Keratinocyte (primary cell): ENCODE measurements at regions not wholly inside any gene's neighbourhood (a gene's known extent, or its start where the extent isn't known, plus 50 kb on each side); places are given as distances from the start of the nearest gene placed in this dataset.

Source experiments
- DNase-seq: peaks from one replicate; pipeline ENCODE4 v3.0.0-alpha.2; 2011; ENCODE audit warnings: low read depth, missing footprints, low spot score
- FAIRE-seq: peaks from 2 replicates; lab custom pipeline; 2011; peaks lifted over from hg19 to GRCh38; lab: Jason Lieb, UNC
- H2AFZ ChIP-seq: 2 replicates; pipeline ENCODE4 v1.6.0; 2012; ENCODE audit warnings: low read length, control low read depth, inconsistent platforms; ENCODE audit not compliant: control insufficient read depth
- H3K27ac ChIP-seq: 2 replicates; pipeline ENCODE4 v1.5.1; 2011; ENCODE audit warnings: low read length; ENCODE audit not compliant: control insufficient read depth, insufficient read depth
- H3K27me3 ChIP-seq: 3 replicates; pipeline ENCODE4 v1.6.0; 2011; ENCODE audit warnings: low read length; ENCODE audit not compliant: control insufficient read depth, insufficient read depth; ENCODE audit errors: extremely low read depth
- H3K36me3 ChIP-seq, 2 experiments: 2 replicates in 1 of 2; 3 replicates in 1 of 2; pipeline ENCODE4 v1.5.1; 2011; ENCODE audit warnings: low read length in 2 of 2, mild to moderate bottlenecking in 1 of 2; ENCODE audit not compliant: control insufficient read depth in 2 of 2, insufficient read depth in 2 of 2; ENCODE audit errors: extremely low read depth in 1 of 2
- H3K4me1 ChIP-seq: 3 replicates; pipeline ENCODE4 v1.5.1; 2011; ENCODE audit warnings: low read length; ENCODE audit not compliant: control insufficient read depth, insufficient read depth; ENCODE audit errors: extremely low read depth
- H3K4me2 ChIP-seq: 3 replicates; pipeline ENCODE4 v1.6.0; 2011; ENCODE audit warnings: low read depth, low read length; ENCODE audit not compliant: control insufficient read depth, insufficient read depth; ENCODE audit errors: extremely low read depth
- H3K4me3 ChIP-seq, 3 experiments: fragments of 200-600 bp in 1 of 3; sonication (generic) in 1 of 3; 2 replicates in 2 of 3; 3 replicates in 1 of 3; pipeline ENCODE4 v1.5.1; 2011 to 2016; ENCODE audit warnings: low read length in 3 of 3, mild to moderate bottlenecking in 3 of 3, control low read depth in 2 of 3, inconsistent platforms in 1 of 3, low read depth in 1 of 3, mixed read lengths in 1 of 3, mixed run types in 1 of 3, moderate library complexity in 1 of 3; ENCODE audit not compliant: control insufficient read depth in 2 of 3, insufficient read depth in 2 of 3; ENCODE audit errors: extremely low read depth in 1 of 3
- H3K79me2 ChIP-seq: 2 replicates; pipeline ENCODE4 v1.6.0; 2012; ENCODE audit warnings: low read length; ENCODE audit not compliant: control insufficient read depth, insufficient read depth
- H3K9ac ChIP-seq: 3 replicates; pipeline ENCODE4 v1.6.0; 2011; ENCODE audit warnings: low read length; ENCODE audit not compliant: control insufficient read depth, insufficient read depth; ENCODE audit errors: extremely low read depth
- H3K9me1 ChIP-seq: 3 replicates; pipeline ENCODE4 v1.6.0; 2011; ENCODE audit warnings: low read length; ENCODE audit not compliant: control insufficient read depth, insufficient read depth; ENCODE audit errors: extremely low read depth
- H3K9me3 ChIP-seq: 2 replicates; pipeline ENCODE4 v1.5.1; 2012; ENCODE audit warnings: low read depth, low read length; ENCODE audit not compliant: control insufficient read depth
- H4K20me1 ChIP-seq: 3 replicates; pipeline ENCODE4 v1.6.0; 2011; ENCODE audit warnings: low read length; ENCODE audit not compliant: control insufficient read depth, insufficient read depth; ENCODE audit errors: extremely low read depth
- EZH2 ChIP-seq: IDR thresholded peaks from one replicate; pipeline ENCODE4 v1.6.1; 2012; ENCODE audit warnings: inconsistent platforms, mild to moderate bottlenecking, low read length, moderate library complexity
- dilution Hi-C: fragments of 300-500 bp; cut with MboI; formaldehyde crosslinking; loops from one replicate; pipeline ENCODE4 v1.7.0; 2020; ENCODE audit warnings: low sequenced_read_pairs; ENCODE audit not compliant: extremely low pct_ligation_motif_present
- TF ChIP-seq, protein P1 (sequence below), 3 experiments: IDR thresholded peaks in 1 of 3; conservative IDR thresholded peaks in 1 of 3; optimal IDR thresholded peaks in 1 of 3; 2 replicates in 2 of 3; 3 replicates in 1 of 3; pipeline versions ENCODE3 to v1.5.1; 2011; ENCODE audit warnings: low read length in 3 of 3, mild to moderate bottlenecking in 3 of 3, moderate library complexity in 2 of 3, control low read depth in 1 of 3, inconsistent platforms in 1 of 3; ENCODE audit not compliant: insufficient read depth in 2 of 3; ENCODE audit errors: extremely low read depth in 1 of 3

DNA sequence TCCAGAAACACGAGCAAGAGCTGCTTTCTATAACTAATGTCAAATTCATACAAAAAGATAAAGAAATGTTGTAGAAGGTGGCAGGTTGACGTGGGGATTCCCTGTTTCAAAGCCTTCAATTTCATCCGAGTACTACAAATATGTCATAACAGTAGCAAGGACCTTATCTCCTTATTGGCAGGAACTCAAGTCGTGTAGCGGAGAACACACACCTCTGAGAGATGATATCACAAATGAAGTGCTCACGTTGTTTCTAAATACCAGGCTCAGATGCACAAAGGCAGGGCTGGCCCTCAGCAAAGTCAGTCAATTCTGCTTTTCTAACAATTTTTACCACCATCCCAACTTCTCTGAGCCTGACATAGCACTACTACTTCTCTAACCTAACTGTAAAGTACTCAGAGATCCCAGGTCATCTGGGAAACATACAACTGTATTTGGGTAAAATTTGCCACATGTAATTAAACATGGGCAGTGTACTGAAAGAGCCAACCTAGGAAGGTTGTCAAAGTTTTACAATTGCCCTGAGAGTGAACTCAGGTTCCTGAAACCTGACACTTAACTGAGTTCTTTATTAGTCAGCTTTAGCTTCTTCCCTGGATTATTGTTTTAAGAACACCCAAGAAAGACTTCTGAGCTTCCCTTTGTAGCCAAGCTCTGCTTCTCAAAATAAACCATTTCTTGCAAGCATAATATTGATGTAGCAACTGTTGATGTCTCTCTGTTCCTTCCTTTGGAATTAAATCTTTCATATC, 813.7 kb upstream of the ACVR2A start:
- no peak for TF ChIP-seq EZH2
- TF ChIP-seq, protein P1, sequence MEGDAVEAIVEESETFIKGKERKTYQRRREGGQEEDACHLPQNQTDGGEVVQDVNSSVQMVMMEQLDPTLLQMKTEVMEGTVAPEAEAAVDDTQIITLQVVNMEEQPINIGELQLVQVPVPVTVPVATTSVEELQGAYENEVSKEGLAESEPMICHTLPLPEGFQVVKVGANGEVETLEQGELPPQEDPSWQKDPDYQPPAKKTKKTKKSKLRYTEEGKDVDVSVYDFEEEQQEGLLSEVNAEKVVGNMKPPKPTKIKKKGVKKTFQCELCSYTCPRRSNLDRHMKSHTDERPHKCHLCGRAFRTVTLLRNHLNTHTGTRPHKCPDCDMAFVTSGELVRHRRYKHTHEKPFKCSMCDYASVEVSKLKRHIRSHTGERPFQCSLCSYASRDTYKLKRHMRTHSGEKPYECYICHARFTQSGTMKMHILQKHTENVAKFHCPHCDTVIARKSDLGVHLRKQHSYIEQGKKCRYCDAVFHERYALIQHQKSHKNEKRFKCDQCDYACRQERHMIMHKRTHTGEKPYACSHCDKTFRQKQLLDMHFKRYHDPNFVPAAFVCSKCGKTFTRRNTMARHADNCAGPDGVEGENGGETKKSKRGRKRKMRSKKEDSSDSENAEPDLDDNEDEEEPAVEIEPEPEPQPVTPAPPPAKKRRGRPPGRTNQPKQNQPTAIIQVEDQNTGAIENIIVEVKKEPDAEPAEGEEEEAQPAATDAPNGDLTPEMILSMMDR (optimal IDR thresholded peaks at IDR 0.05 in 1 of 3, IDR thresholded peaks at IDR 0.05 in 1 of 3, conservative IDR thresholded peaks at IDR 0.05 in 1 of 3; ENCODE audit: extremely low read depth in 1 of 3, insufficient read depth in 2 of 3, low read length in 3 of 3), result no peak
- H3K79me2 ChIP-seq, result no peaks in the 10 kb centered on the region
- peak overlapping the region; percentile 37 for H3K4me2 ChIP-seq
- no peak overlapping the region for H2AFZ ChIP-seq
- dilution Hi-C loops, result loop anchor here (25.0 kb wide), 1 partner anchor 881 kb away; no protein-coding TSS in a partner anchor
- H4K20me1 ChIP-seq, result no peaks in the 10 kb centered on the region
- no peak overlapping the region for H3K27ac ChIP-seq
- H3K36me3 ChIP-seq, result no peaks in the 10 kb centered on the region
- FAIRE-seq (peak; percentile 86), DNase-seq (no peak)
- no peak overlapping the region for H3K4me3 ChIP-seq
- H3K27me3 ChIP-seq, result no peaks in the 10 kb centered on the region
- H3K9ac ChIP-seq, result no peak overlapping the region
- peaks cover 9% of the 10 kb centered on the region for H3K4me1 ChIP-seq
- no peaks in the 10 kb centered on the region for H3K9me1 ChIP-seq
- no peaks in the 10 kb centered on the region for H3K9me3 ChIP-seq

DNA sequence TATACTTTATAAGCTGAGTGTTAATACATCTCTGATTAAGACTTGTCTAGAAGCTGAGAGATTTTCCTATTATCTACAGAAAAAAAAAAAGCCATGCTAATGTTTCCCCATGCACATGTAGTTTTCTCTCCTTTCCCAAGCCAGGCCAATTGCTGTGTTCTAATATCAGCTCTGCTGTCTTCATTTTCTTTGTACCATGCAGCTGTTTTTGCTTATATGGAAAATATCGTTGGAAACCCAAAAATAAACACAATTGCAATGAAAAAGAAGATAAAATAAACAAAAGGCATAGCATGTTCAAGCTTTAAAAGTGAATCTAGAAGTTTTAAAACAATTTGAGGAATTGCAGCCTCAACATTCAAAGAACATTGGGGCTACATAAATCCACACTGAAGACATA, 817.4 kb upstream of the ACVR2A start:
- Histone ChIP-seq H2AFZ (no peak overlapping the region), H3K4me3 (no peak overlapping the region), H3K27ac (no peak overlapping the region), H3K36me3 (no peaks in the 10 kb centered on the region), H4K20me1 (no peaks in the 10 kb centered on the region), H3K9ac (no peak overlapping the region), H3K79me2 (no peaks in the 10 kb centered on the region), H3K27me3 (no peaks in the 10 kb centered on the region), H3K4me2 (no peak overlapping the region), H3K4me1 (peaks cover 4% of the 10 kb centered on the region), H3K9me1 (no peaks in the 10 kb centered on the region), H3K9me3 (no peaks in the 10 kb centered on the region)
- FAIRE-seq (no peak), DNase-seq (no peak)
- TF ChIP-seq, protein P1 (optimal IDR thresholded peaks at IDR 0.05 in 1 of 3, IDR thresholded peaks at IDR 0.05 in 1 of 3, conservative IDR thresholded peaks at IDR 0.05 in 1 of 3; ENCODE audit: extremely low read depth in 1 of 3, insufficient read depth in 2 of 3, low read length in 3 of 3), result no peak
- no peak for TF ChIP-seq EZH2
- dilution Hi-C loops, result loop anchor here (25.0 kb wide), 1 partner anchor 885 kb away; no protein-coding TSS in a partner anchor
